HG03457 (cell line): ENCODE measurements at regions not wholly inside any gene's neighbourhood (a gene's known extent, or its start where the extent isn't known, plus 50 kb on each side); places are given as distances from the start of the nearest gene placed in this dataset.

ENCODE experiments used
- ATAC-seq: cut with Tn5 transposase; IDR thresholded peaks from one replicate; pipeline ENCODE4 v1.9.1; 2021; ENCODE audit warnings: moderate number of reproducible peaks; ENCODE audit not compliant: unreplicated experiment

GRCh38 chr4:71151054-71151453 is 157.6 kb downstream of the DCK start:
- no peak for ATAC-seq

DNA sequence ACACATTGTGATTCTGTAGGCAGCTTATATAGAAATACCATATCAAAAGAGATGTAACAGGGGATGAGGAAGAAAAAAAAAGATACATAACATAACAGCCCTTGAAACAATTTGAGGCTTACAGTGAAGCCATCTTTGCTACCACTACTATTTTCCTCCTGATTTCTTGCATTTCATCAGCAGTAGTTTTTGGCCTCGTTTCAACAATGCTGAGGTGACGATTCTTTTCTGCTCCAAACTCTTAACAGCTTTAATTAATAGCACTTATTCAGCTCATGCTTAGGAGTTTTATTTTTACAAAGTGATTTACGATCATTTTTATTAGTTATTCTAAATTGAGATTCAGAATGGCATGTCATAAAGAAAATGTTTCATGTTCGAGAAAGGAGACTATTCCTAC is 163.2 kb downstream of the DCK start:
- ATAC-seq, result no peak

- ATAC-seq, result no peak
Observed at GRCh38 chr4:71162386-71162785, 168.9 kb downstream of the DCK start.

- no peak for ATAC-seq
Observed at GRCh38 chr4:71163317-71163716, 169.9 kb downstream of the DCK start.

- no peak for ATAC-seq
Observed at GRCh38 chr4:71167083-71167482, 171.7 kb upstream of the SLC4A4 start.

- no peak for ATAC-seq
Observed at GRCh38 chr4:71171592-71171991, 167.2 kb upstream of the SLC4A4 start.

DNA sequence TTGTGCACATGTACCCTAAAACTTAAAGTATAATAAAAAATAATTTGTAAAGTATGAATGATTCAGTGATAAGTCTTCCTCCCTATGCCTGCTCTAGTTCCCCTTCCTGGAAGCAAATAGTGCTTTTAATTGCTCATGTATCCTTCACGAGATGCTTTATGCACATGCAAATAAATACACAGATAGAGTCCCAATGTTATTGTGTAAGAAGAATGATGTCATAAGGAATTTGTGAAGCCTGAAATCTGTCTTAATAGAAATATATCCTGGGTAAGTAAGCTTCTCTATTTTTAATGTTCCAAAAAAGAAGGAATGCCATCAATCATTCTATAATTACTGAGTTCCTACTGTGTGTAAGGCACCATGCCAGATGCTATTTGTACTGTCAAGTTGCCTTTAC is 157.5 kb upstream of the SLC4A4 start:
- ATAC-seq, result no peak

DNA sequence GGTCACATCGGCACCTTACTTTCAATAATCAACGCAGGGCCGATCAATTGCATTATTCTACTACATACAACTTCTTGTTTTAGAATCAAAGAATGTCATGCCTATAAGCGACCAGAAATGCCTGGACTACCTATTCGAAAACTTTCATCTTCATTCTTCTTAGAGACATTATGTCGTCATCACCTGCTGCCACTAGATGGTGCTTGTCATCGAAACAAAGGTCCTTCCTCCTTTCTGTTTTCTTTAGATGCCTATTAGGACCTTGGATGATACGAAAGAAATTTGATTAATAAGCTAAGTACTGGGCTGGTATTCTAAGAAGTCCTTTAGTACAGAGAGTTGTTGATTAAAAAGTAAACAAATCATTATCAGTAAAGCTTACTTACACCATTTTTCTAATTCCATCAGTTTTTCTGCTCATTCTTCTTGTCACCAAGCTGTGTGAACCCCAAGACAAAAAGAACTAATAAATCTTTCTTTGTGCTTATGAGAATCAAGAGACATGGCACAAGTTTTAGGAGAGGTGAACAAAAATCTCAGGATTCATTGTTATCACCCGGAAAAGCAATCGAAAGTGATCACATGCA is 154.5 kb upstream of the SLC4A4 start:
- ATAC-seq, result peak; percentile 55

DNA sequence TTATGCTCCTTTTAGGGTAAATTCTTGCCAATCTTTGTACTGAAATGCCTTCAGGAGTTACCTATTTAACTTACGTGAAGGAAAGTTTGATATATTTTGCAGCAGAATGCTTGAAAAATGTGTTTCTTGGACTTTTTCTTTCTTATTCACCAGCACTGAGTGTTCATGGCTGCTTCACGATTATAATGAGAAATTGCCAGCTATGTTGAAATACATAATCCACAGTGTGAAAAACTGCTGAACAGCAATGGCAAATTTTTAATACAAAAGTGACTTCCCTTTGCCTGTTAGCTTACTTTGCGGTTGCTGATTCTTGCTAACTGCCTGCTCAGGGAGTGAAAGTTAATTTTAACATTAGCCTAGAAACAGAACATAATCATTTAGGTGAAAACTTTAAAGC is 153.8 kb upstream of the SLC4A4 start:
- ATAC-seq, result no peak

GRCh38 chr4:71186257-71186565 is 152.6 kb upstream of the SLC4A4 start:
- no peak for ATAC-seq

DNA sequence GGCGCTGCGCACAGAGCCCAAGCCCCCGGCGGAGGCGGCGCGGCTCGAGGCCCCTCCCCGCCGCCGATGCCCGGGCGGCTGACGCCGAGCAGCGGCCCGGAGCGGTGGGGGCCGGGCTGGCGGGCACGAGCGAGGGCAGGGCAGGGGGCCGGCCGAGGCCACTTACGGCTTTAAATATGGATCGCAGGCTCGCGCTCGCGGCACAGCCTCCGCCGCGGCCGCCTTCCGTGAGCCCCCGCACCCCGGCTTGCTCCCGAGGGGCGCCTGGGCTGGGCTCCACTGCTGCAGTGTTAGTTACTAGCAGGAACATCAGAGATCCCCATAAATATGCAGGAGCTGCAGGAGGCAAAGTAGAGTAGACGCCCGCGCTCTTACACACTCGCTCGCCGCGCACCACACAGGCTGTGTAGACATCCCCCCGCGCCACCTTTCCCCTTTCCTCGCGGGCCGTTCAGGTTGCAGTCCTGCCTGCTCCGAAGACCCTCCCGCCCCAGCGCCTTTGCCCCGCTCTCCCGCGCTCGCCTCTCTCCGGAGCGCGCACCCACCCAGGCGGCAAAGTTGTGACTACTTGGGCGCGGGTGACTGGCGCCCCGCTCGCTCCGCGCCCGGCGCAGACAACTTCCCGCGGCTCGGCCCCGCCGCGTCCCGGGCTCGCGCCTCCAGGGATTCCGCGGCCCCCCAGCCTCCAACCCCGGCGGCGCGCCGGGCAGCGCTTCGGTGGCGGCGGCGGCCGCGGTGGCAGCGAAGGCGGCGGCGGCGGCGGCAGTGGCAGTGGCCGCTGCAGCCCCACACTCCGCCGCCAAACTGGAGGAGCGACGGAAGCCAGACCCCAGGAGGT is 152.0 kb upstream of the SLC4A4 start:
- ATAC-seq, result no peak

GRCh38 chr4:71187404-71188155 is 151.2 kb upstream of the SLC4A4 start:
- ATAC-seq, result no peak

- no peak for ATAC-seq
Observed at GRCh38 chr4:71188156-71188640, 150.6 kb upstream of the SLC4A4 start.

DNA sequence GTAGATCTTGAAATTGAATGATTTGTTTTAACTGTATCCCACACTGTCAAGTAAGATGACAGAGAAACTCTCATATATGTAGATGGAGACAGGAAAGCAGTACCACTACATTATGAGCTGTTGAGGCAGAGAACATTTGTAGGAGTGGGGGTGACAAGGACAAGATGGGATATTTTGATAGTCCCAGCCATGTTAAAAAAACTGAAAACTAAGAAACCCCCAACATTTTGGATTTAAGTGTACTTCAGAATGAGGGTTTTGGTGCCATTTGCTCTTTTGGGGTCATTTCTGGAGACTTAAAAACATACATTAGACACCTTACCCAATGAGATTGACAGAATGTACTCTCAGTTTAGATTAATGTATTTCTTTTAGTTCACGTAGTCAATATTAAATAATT is 149.9 kb upstream of the SLC4A4 start:
- no peak for ATAC-seq

DNA sequence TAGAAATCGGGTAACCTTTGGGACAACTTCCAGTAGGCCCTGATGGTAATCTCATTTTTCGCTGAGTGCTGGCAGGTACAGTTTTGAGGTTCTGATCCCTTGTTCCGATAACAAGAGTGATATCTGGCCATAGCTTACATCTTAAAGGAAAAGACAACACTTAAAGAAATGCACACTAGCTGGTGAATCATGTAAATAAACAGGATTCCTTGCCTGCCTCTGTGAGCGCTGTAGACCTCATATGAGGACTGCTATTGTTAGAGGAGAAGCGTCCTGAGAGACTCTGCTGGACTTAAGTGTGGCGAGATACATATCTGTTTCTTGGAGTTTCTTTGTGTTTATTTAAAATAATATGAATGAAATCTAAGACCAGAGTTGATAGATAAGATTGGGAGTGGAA is 149.3 kb upstream of the SLC4A4 start:
- ATAC-seq, result no peak

DNA sequence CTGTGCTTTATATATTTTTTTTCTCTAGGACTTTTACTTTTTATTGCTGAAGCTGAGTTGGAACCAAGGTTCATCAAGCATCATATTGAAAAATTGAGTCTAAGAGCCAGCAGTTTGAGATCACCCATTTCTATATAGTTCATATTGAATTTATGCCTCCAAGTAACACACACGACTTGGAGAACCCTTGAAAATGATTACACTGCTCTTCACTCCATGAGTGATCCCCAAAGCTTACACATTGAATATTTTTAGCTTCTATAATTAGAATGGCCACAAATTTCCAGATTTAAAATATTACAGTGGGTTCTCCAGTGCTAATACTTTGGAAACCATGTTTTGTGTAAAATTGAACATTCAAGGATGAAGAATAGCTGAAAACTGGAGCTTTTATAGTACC is 144.4 kb upstream of the SLC4A4 start:
- ATAC-seq, result no peak

- no peak for ATAC-seq
Observed at GRCh38 chr4:71195924-71196323, 142.9 kb upstream of the SLC4A4 start.

DNA sequence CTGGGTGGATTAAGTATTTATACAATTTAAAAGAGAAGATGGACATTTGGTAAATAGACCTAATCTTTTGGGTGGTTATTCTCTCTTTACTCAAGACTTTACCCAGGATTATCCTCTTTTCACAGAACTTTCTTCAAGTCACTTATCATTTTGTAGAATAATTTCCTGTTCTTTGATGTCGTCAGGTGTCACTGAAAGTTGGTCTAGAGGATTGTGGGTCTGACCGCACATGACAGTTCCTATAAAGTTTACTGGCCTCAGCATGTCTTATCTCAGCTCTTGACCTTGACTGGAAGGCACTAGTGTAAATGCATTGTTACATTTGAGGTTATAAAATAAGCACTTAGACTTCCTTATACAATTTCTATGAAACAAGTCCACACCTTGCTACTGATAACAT is 139.9 kb upstream of the SLC4A4 start:
- ATAC-seq, result no peak

GRCh38 chr4:71201057-71201456 is 137.8 kb upstream of the SLC4A4 start:
- no peak for ATAC-seq

- no peak for ATAC-seq
Observed at GRCh38 chr4:71201817-71202576, 136.8 kb upstream of the SLC4A4 start.

GRCh38 chr4:71202705-71203104 is 136.1 kb upstream of the SLC4A4 start:
- no peak for ATAC-seq
